HCEC 1CT (cell line): ENCODE measurements at regions not wholly inside any gene's neighbourhood (a gene's known extent, or its start where the extent isn't known, plus 50 kb on each side); places are given as distances from the start of the nearest gene placed in this dataset.
"Not testable (repeated sequence)": the region's sequence is repeated elsewhere in the genome, so short reads cannot be mapped to it uniquely, and the experiment has no call there.

Experiments
- DNase-seq: peaks from one replicate; pipeline ENCODE4 v3.0.0-alpha.2; 2017

DNA sequence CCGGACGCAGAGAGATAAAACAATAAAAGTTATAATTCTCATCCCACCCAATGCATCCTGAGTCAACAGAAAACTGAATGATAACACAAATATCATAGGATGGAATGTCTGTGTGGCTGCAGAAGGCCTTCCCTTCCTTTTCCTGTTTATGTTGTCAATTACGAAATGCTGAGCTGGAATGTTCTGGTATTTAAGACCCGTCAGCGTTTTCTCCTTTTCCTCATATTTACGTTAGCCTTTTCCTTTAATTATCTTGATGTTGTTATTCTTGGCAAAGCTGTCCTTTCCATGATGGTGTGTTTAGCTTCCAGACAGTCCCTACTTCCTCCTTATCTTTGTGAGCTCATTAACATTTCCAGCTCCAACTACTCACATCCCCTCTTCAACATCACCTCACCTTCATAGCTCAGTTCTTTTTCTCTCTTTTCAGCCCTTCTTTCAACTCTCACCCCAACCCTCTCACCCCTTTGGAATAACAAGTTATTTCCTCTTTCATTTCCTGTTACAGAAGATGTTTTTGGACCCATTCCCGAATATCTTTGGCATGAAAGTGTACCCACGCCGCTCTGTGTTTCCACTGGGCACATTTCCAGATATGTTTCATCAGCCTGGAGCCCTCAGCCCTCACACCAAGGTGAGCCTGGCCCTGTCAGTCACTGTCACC is 221.6 kb downstream of the NR2F1-AS1 start:
- peak; percentile 92 for DNase-seq

DNA sequence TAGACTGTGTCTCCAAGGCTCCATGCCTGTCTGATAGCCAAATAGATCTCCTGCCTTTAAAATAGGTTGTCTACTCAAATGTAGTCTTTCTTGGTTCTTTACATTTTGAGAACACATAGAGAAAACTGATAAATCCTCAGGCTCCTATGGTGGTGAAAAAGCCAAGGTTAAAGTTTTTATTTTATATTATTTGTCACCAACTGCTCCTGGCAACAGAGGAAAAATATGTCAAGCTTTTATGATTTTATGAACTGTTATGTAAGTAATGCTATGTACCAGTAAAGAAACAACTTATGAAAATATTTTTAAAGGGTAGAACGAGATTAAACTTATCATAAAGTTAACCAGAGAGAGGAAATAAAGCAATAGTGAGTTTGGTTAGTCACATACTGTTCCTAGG is 222.8 kb downstream of the NR2F1-AS1 start:
- no peak for DNase-seq

DNA sequence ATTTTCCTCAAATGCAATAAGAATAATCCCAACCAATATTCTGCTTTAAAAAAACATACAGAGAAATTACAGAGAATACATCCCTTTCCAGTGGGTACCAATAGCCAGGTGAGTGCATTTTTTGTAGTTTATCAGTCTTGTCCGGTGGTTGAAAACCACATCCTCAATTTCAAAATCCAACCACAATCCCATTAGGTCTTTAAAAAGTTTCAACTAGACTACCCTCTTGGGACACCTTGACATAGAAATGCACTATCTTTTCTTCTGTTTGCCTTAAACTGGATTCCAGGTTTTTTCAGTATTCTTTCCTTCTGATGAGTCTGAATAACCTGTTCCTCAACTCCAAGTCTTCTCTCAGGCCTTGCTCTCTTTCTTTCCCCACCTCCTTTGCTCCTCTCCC is 223.3 kb downstream of the NR2F1-AS1 start:
- DNase-seq: no peak

DNA sequence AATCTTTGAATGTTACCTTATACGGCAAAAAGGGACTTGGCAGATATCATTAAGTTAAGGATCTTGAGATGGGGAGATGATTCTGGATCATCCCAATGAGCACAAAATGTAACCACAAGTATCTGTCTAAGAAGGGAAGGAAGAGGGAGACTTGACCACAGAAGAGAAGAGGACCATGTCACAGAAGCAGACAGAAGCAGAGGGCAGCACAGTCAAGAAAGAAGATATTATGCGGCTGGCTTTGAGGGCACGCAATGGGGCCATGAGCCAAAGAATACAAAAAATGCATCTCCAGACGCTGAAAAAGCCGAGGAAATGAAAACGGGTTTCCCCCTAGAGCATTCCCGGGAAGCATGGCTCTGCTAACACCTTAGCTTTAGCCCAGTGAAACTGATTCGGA is 225.3 kb downstream of the NR2F1-AS1 start:
- no peak for DNase-seq

DNA sequence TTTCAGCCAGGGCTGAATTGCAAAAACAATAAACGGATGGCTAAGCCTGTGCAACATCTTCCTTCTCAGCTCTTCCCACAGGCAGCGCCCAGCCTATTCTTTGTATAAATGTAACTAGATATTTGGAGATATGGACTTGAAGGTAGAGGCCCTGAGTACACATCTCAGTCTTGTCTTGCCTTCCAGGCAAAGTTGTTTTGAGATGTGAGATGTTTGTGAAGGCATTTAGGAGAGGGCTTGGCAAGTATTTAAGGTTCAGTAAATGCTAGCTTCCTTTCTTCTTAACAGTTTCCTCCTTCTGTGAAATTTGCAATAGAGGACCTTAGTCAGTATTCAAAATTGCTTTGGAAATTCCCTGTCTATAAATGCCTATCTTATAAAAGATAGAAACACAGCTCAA is 228.8 kb downstream of the NR2F1-AS1 start:
- no peak for DNase-seq

DNA sequence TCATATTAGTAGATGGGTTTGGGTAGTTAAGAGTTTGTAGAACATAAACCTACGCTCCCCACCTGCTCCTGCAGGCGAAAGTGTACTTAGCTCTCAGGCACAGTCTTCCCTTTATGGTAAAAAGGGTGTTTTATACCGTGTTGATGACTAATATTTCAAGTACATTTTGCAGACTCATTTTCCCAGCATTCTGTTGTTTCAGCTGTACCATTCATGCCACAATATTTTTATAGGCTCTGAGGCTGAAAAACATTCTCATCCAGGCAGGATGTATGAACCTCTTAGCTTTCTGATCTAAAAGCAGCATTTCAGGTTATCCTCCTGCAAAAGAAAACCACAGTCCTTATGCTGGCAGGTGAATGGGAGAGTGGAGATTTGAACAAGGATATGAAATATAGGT is 231.4 kb downstream of the NR2F1-AS1 start:
- peak; percentile 67 for DNase-seq

DNA sequence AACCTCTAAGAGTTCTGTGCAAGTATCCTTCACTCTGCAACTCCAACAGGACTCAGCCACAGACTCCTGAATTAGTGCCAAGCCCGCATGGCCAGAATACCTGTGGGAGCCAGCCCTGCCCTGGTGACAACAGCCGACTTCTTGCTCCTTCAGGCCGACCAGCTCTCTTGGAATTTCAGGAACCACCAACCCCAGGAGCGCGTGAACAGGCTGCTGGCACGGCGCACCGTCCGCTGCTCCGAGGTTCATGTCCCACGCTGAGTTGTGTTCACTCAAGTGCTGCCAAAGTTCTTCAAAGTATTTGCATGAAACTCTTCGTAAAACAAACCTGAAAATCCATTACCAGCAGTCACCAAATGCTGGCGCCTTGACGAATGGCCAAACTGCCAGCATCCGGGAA is 232.8 kb downstream of the NR2F1-AS1 start:
- DNase-seq: no peak

DNA sequence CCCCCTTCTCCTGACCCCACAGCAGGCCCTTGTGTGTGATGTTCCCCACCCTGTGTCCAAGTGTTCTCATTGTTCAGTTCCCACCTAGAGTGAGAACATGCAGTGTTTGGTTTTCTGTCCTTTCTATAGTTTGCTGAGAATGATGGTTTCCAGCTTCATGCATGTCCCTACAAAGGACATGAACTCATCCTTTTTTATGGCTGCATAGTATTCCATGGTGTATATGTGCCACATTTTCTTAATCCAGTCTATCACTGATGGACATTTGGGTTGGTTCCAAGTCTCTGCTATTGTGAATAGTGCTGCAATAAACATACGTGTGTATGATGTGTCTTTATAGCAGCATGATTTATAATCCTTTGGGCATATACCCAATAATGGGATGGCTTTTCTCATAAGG is 234.2 kb downstream of the NR2F1-AS1 start:
- not testable (repeated sequence) for DNase-seq

DNA sequence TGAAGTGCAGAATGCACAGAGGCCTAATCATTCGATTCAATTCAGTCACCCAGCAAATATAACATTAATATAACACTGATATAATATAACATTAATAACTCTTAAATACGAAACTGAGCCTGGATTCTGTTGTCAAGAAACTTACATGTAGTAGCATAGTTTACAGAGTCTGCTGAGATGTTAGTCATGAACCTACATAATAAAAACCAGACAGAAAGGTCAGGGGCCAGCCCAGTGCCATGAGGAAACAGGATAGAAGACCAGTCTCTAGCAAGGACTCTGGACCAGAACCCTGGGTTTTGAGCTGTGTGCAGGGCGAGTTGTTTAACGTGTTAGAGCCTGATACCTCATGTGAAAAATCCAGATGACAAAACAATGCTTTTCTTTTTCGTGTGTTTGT is 234.7 kb downstream of the NR2F1-AS1 start:
- DNase-seq: peak; percentile 12

DNA sequence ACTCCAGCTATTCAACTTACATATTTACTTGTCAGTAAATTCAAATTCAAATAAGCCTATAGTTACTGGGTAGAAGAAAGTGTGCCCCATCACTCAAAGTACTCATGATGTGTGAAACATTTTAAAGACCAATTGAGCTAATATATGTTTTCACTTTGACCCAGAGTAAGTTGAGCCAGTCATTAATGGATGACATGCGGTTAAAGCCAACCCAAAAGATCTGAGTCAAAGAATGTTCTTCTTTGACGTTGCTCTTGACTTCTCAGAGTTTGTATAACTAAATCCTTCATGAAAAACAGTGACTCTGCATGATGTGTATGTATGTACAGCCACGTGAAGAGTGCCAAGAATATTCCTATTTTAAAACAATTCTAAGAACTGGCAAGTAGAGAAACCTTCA is 237.4 kb downstream of the NR2F1-AS1 start:
- no peak for DNase-seq

DNA sequence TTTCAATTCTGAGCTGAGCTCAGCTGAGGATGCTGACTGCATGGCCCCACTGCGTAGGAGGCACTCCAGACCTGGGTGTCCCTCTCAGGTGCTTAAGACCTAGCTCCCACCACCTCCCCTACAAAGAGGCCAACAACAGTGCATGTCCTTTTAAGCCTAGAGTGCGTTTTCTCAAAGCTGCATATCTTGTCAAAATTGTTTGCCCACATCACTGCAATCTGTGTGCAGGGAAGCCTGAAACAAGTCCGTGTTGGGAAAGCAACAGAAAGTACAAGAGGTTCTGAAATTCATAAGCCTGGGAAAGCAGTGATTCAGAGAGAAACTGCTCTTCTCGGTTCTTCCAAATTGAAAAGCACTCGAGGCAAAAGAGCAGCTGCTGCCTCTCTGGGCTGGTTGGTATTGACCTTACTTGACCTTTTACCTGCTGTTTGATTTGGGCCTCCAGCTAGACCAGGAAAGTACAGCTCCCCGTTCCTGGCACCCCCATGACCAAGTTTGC is 238.4 kb downstream of the NR2F1-AS1 start:
- DNase-seq: no peak

DNA sequence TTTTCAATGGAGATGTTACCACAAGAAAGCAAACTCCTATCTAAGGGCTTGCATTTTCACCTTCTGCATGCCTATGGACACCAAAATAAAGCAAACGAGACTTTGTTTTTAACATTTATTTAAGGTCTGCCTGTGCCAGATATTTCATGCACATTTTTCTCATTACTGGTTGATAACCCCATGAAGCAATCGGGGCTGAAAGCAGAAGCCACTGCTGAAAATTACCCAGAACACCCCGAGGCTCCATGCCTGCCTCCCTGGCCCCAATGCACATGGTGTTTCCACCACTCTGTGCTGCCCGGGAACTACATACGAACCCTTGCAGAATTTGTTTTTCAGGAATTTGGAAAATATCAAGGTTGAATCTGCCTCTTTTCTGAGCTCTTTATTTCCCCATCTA is 240.1 kb downstream of the NR2F1-AS1 start:
- DNase-seq: no peak

DNA sequence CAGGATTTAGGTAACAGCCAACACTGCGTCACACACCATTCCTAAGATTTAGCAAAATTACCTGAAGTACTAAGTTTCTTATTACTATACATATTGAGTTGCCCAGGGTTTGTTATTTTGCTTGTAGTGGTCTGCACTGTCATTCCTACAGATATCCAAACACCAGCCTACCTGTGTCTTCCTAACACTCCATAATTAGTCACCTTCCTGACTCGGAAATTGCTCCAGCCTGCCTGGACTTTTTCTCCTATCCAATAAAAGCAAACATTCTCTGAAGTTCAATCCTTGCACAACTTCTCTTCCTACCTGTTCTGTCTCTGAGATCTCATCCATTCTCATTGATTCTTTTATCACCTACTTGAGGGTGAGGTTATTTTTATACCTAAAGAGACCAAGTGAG is 243.9 kb downstream of the NR2F1-AS1 start:
- DNase-seq: no peak

DNA sequence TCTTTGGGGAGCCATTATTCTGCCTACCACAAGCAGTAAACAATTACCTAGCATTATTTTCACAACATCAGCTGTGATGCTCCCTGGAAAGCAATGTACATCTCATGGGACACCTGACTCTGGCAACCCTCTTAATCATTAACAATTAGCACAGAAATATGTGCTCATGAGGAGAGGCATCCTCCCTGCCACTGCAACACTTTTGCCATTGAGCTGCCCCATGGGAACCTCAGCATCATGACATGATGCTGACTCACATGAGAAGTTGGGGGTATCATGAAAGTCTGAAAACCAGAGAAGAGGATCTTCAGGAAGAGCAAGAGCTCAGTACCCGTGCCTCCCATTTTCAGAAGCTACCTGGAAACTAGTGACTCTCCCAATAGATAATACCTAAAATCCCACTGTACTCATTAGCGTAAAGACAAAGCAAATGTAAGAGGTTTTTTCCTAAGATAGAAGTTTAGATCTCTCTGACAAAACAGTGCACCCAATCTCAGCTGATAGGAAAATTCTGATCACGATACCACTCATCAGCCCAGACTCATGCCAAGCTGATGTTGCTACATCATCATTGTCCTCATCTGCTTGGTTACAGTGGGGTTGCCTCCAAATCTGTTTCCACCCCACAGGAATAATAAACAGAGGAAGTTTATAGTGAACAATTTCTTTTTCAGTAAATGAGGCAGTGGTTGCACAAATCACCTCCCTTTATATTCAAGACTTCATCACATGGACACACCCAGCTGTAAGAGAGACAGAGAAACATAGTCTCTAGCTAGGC is 244.5 kb downstream of the NR2F1-AS1 start:
- DNase-seq: peak; percentile 16

DNA sequence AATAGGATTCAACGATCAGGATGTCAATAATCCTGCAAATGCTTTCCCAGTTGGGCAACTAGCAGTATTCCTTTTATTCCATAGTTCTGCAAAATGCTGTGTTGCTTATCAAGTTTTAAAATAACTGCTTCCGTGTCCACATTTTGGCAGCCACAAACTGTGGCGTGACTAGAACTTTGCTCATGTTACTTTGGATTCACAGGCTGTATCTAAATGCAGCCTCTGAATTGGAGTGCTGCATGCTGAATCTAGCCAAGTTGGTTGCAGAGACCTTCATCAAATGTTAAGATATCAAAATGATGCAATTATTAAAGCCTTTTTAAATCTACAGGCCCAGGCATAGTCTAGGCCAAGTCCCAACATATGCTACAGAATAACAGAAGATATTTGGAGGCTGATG is 249.2 kb downstream of the NR2F1-AS1 start:
- DNase-seq: no peak

DNA sequence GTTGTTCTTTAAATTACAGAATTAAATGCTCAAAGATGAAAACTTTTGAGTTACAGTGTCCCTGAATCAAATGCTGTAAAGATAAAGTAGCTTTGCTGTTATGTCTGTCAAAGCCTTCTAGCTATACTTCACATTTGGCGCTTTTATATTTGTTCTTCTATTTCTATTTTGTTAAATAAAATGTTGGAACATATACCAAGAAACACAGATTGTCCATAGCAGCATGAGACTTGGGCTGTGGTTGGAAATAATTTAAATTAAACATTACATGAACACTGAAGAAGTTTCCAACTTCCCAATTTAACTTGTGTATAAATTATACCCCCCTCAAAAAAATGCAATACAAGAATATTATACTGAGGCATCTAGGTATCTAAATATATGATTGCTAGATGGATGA is 249.8 kb downstream of the NR2F1-AS1 start:
- no peak for DNase-seq

DNA sequence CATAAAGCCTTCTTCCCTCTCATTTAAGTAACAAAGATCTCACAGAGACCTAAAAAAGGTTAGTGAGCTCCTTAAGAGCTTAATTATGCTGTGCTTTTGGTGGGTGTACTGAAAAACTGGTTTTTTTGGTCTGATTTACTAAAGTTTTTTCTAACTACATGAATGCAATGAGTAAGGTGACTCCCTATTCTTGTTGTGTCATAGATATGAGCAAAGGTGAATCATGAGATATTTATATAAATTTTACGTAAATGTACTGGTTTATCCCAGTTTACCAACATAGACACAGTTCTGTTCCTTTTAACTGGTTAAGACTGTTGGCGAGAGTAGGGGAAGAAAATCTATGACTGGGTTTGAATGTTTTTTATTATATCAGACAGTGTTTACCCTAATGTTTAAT is 250.5 kb downstream of the NR2F1-AS1 start:
- peak; percentile 82 for DNase-seq

DNA sequence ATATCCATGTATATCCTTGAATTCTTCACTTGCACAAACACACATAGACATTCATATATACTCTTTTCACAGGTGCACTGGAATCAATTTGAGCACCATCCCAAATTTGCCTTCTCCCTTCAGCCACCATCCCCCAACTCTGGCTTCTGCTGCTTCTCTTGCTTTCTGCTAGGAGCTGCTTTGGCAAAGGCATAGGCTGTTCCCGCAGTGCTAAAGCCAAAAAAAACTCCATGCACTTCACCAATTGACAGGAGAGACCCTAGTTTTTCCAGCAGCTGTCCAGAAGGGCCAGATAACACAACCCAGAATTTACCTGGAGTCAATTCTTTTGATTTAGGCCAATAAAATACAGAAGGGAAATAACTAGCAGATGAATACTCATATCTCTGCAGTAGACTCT is 251.3 kb downstream of the NR2F1-AS1 start:
- DNase-seq: no peak

DNA sequence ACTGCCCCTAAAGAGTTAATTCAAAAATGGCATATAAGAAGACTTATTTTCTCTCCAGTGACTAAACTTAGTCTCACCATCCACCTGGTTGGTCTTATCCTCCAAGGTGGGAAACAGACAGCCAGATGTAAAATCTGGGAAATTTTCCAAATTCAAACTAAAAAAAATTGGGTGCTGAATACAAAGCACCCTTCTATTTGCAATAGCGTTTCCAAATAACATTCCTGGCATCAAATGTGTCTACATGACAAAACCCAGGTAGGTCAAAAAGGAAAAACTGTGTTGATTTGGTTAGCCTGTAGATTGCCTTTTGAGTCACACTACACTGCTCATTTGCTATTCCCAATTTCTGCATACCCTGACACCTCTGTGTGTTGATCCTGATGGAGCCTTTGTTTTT is 252.2 kb downstream of the NR2F1-AS1 start:
- no peak for DNase-seq

DNA sequence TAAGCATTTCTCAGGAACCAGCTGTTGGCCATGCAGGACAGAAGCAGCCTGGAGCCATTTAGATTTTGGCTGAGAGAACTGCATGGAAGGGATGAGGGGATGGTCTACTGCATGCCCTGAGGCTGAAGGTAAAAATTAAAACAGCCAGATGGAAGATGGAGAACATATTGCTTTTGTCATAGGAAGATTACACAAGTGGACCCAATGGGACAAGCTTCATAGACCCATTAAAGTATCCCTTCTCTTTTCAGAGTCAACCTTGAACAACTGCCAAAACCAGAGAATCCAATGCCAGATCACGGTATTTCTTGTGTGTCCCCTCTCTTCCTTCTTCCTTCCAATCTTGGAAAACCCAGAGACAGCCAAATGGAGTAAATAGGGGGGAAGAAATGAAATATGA is 253.4 kb downstream of the NR2F1-AS1 start:
- DNase-seq: no peak

DNA sequence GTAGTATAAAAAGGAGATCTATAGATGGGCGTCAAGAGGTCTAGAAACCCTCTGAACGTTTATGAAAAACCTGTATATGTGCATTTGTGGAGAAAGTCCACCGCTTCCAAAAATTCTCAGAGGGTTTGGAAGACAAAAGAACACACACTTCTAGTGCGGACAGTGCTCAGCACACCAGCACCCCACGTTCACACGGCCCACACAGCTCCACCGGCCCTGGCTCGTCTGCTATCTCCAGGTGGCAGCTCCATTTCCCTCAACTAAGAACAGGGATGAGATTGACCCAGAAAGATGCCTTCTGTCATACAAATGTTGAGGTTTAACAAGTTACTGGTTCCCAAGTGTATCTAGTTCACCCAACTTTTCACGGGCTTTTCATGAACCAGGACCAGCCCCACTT is 255.1 kb downstream of the NR2F1-AS1 start:
- DNase-seq: no peak

DNA sequence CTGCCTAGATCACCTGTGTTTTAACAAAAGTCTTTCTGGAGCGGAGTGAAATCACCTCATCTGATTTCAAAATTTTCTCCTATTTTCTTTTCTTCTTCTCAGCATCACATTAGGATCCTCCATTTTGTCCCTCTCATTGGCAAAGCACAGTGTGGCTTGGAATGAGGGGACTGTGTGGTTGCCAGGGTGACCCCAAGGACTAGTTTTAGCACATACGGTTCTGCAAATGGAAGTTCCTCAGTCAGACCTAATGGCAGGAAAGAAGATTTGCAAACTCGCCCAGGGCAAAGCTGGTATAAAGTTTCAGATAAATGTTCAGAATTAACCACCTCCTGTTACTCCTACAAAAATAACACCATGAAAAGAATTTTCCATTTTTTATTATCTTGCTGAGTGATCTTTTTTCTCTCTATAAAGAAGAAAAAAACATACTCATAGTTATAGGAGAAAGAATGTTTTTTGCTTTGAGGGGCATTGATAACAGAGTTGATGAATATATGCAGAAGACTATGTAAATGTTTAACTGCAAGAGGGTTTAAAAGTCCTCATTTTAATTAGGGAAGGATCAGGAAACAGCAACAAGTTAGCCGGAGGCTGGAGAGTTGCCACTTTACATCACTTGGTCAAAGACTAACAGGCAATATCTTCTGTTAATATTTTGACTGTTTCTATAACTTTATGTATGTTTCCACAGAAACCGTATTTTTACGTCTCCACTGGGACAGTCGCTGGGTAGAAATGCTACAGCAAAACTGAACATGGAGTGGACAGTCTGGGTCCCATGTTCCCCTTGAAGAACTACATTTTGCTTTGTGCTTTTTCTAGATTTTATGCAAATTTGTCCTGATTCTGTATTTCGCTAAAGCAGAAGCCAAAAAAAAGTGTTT is 257.8 kb downstream of the NR2F1-AS1 start:
- DNase-seq: no peak

DNA sequence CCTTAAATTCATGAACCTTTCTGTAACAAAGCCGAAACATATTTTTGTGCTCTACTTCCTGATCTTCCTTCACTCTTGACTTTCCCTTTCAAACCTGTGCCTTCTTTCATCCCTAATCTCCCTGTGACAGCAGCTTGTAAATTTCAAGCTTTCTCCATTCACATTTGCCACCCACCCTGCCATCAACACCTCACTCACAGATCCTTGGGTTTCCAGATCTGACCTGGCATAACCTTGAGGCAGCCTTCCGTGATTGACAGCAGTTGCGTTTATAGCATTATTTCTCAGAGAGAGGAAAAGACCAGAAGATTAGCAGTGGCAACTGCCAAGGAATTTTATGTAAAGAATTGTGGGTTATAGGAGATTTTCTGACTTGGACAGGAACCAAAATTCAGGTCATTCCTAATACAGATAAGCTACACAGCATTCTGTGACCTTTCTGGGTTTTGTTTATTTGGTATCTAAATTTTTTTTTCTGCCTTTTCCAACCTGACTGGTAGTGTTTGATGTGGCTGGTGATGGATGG is 260.0 kb downstream of the NR2F1-AS1 start:
- DNase-seq: no peak
